ENCODE measurements at regions not wholly inside any gene's neighbourhood (a gene's known extent, or its start where the extent isn't known, plus 50 kb on each side); places are given as distances from the start of the nearest gene placed in this dataset.

GRCh38 chr1:172915271-172915670, 135.5 kb downstream of the TNFSF18 start:
- TF ChIP-seq TAF1 (IDR thresholded peaks at IDR 0.05; ENCODE audit: borderline replicate concordance, insufficient read depth, low read length) (no peak), FOXP2 (optimal IDR thresholded peaks at IDR 0.05; ENCODE audit: borderline replicate concordance, extremely low read depth, extremely low read length, insufficient read depth) (no peak), SIN3A (IDR thresholded peaks at IDR 0.05; ENCODE audit: borderline replicate concordance, insufficient read depth, low read length) (no peak), REST (IDR thresholded peaks at IDR 0.05; ENCODE audit: insufficient read depth in 1 of 2, low read depth in 2 of 2, low read length in 2 of 2) (no peak), POLR2AphosphoS5 (IDR thresholded peaks at IDR 0.05; ENCODE audit: low read depth, low read length) (no peak)

GRCh38 chr1:172916116-172916515, 134.6 kb downstream of the TNFSF18 start:
- no peak for TF ChIP-seq REST (IDR thresholded peaks at IDR 0.05; ENCODE audit: insufficient read depth in 1 of 2, low read depth in 2 of 2, low read length in 2 of 2)
- TF ChIP-seq FOXP2 (optimal IDR thresholded peaks at IDR 0.05; ENCODE audit: borderline replicate concordance, extremely low read depth, extremely low read length, insufficient read depth) = no peak
- no peak for TF ChIP-seq SIN3A (IDR thresholded peaks at IDR 0.05; ENCODE audit: borderline replicate concordance, insufficient read depth, low read length)

- TF ChIP-seq POLR2AphosphoS5 (IDR thresholded peaks at IDR 0.05; ENCODE audit: low read depth, low read length) (no peak), REST (IDR thresholded peaks at IDR 0.05; ENCODE audit: insufficient read depth in 1 of 2, low read depth in 2 of 2, low read length in 2 of 2) (no peak), SIN3A (IDR thresholded peaks at IDR 0.05; ENCODE audit: borderline replicate concordance, insufficient read depth, low read length) (no peak), TAF1 (IDR thresholded peaks at IDR 0.05; ENCODE audit: borderline replicate concordance, insufficient read depth, low read length) (no peak), FOXP2 (optimal IDR thresholded peaks at IDR 0.05; ENCODE audit: borderline replicate concordance, extremely low read depth, extremely low read length, insufficient read depth) (no peak)
Observed at GRCh38 chr1:172917972-172918371, 132.8 kb downstream of the TNFSF18 start.

- no peak for TF ChIP-seq POLR2AphosphoS5 (IDR thresholded peaks at IDR 0.05; ENCODE audit: low read depth, low read length)
- no peak for TF ChIP-seq TAF1 (IDR thresholded peaks at IDR 0.05; ENCODE audit: borderline replicate concordance, insufficient read depth, low read length)
- no peak for TF ChIP-seq REST (IDR thresholded peaks at IDR 0.05; ENCODE audit: insufficient read depth in 1 of 2, low read depth in 2 of 2, low read length in 2 of 2)
- TF ChIP-seq FOXP2 (optimal IDR thresholded peaks at IDR 0.05; ENCODE audit: borderline replicate concordance, extremely low read depth, extremely low read length, insufficient read depth) = no peak
- no peak for TF ChIP-seq SIN3A (IDR thresholded peaks at IDR 0.05; ENCODE audit: borderline replicate concordance, insufficient read depth, low read length)
Observed at GRCh38 chr1:172918478-172918877, 132.3 kb downstream of the TNFSF18 start.

- TF ChIP-seq FOXP2 (optimal IDR thresholded peaks at IDR 0.05; ENCODE audit: borderline replicate concordance, extremely low read depth, extremely low read length, insufficient read depth) (no peak), REST (IDR thresholded peaks at IDR 0.05; ENCODE audit: insufficient read depth in 1 of 2, low read depth in 2 of 2, low read length in 2 of 2) (no peak), SIN3A (IDR thresholded peaks at IDR 0.05; ENCODE audit: borderline replicate concordance, insufficient read depth, low read length) (no peak), POLR2AphosphoS5 (IDR thresholded peaks at IDR 0.05; ENCODE audit: low read depth, low read length) (no peak), TAF1 (IDR thresholded peaks at IDR 0.05; ENCODE audit: borderline replicate concordance, insufficient read depth, low read length) (no peak)
Observed at GRCh38 chr1:172926070-172926469, 124.7 kb downstream of the TNFSF18 start.
